NCI-H2029 (cell line): ENCODE measurements at regions not wholly inside any gene's neighbourhood (a gene's known extent, or its start where the extent isn't known, plus 50 kb on each side); places are given as distances from the start of the nearest gene placed in this dataset.

Experiments
- DNase-seq: peaks from one replicate; lab custom pipeline; 2025; lab: John Stamatoyannopoulos, UW

DNA sequence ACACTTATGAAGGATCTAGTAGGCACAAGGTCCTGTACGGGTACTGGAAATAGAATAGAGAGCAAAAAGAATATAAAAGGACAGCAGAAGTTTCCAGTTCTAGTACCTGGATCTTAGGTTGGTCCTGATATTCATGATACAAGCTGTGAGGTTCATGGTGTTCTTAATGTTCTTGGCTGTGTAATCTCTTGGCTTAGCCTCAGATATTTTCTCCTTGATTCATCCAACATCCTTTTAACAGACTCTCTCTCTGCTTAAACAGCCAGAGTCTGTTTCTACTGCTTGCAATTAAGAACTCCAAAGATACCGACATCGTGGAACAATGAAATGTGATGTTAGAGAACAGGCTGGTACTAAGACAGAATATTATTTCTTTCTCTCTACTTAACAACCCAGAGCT is 49.9 kb downstream of the CNTN3 start:
- no peak for DNase-seq

DNA sequence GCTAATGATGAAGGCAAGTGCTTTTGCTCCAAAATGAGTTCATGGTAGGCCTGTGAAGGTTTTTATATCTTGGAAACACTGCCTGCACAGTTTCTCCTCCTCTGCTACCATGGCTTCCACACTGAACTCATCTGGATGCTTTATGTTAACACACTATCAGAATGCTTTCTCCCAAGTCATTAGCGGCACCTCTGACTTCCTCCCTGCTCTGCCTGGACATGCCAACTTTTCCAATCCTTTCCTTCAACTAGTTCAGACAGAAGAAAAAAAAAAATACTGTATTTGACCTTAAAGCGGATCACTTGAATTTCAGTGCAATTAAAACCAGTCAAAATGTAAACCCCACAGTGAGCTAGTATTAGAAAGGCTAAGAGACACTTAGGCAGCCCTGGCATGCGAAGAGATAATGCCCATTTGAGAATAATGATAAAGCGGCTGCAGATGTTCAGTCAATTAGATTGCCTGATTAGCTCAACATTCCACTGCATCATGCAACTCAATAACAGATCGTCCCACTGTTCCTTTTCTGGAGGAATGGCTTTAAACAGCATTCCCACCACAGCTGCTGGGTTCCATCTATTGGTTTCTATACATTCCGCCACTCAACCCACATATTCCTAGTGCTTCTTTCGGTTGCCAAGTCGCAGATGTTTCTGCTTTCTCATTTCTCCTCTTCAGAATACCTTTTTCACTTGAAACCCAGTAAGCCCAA is 51.7 kb downstream of the CNTN3 start:
- DNase-seq = no peak

- no peak for DNase-seq
Measured at GRCh38 chr3:74561881-74562280, 52.6 kb downstream of the CNTN3 start.

GRCh38 chr3:74559261-74559660 is 55.2 kb downstream of the CNTN3 start:
- no peak for DNase-seq

- DNase-seq = no peak
Measured at GRCh38 chr3:74550686-74551085, 63.8 kb downstream of the CNTN3 start.

GRCh38 chr3:74546426-74546825 is 68.0 kb downstream of the CNTN3 start:
- DNase-seq = no peak

DNA sequence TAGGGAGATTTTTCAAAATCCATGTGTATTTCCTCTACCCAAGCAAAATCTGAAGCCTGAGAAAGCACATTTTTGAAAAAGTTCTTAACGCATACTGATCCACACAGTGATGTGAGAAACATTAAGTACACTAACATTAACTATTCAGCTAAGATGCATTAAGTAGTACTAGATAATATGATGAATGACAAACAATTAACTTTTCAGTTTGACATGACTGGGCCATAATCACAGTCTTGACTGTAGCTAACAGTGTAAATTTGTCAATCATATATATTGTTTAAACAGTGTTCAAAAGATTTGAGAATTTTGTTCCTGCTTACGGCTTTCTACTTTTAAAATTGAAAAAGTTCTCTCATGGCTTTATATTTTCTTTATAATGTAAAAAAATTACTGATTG is 72.0 kb downstream of the CNTN3 start:
- no peak for DNase-seq

DNA sequence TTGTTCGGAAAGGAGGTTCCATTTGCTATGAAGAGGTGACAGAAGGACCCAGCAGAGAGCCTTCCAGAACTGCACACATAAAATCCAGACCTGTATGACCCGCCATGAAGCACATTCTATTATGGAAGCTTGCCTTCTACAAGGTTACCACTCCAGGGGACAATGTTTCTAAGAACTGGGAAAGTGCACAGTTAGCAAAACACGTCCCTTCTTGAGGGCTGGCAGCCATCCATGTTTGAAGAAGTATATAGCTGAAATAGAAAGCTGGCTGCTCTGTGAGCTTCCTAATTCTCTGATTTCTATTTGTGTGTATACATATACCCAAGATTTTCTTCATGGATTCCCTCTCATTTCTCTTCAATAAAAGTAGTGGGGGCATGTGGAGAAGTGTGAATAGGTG is 74.6 kb downstream of the CNTN3 start:
- DNase-seq = no peak

DNA sequence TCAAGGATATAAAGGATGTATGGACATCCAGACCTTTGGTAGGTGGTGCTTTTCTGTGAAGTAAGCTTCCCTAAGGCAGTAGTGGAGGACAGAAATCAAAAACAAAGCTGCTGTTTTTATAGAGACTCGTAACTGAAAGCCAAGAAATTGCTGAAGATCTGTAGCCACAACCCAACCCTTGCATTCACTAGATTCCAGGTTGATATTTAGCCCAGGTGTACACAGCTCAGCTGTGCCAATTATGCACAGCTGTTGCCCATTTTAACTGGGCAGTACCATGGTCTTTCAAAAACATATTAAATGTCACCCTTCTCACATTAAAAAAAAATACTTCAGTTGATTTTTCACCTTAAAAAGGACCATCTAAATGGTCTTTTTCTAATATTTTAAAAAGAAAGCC is 75.8 kb downstream of the CNTN3 start:
- no peak for DNase-seq

- no peak for DNase-seq
Measured at GRCh38 chr3:74537857-74538256, 76.6 kb downstream of the CNTN3 start.

- no peak for DNase-seq
Measured at GRCh38 chr3:74537164-74537563, 77.3 kb downstream of the CNTN3 start.

DNA sequence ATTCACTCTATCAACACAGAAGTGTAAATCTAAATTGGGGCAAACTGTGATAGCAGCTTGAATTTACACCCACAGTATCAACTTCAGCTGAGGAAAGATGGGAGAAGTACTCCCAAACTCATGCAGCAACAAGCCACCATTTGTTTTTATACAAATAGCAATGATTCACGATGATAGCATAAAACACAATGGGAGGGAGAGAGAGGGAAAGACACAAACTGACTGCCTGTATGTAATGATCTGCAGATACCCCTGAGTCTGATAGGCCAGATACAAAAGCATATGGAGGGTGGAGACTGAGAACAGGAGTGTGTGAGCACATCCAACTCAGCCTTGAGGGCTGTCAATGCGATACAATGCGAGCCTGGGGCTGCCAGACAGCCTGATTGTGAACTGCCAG is 79.2 kb downstream of the CNTN3 start:
- DNase-seq = no peak

DNA sequence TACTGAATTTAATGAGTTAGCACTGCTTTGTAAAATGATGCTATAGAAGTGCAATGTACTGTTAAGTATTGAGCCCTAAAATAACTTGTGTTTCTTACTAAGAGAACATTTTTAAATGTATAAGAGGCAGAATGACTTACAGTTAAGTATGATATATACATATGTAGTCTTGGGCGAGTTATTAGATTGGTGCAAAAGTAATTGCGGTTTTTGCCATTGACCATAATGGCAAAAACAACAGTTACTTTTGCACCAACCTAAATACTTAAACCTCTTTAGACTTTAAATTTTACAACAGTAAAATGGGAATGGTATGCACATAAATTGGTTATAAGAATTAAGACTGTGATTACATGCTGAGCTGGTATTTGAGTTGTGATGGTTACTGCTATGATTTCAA is 79.8 kb downstream of the CNTN3 start:
- no peak for DNase-seq

GRCh38 chr3:74532446-74532845 is 82.0 kb downstream of the CNTN3 start:
- no peak for DNase-seq

GRCh38 chr3:74531491-74531890 is 83.0 kb downstream of the CNTN3 start:
- no peak for DNase-seq

- no peak for DNase-seq
Measured at GRCh38 chr3:74529145-74529544, 85.3 kb downstream of the CNTN3 start.

DNA sequence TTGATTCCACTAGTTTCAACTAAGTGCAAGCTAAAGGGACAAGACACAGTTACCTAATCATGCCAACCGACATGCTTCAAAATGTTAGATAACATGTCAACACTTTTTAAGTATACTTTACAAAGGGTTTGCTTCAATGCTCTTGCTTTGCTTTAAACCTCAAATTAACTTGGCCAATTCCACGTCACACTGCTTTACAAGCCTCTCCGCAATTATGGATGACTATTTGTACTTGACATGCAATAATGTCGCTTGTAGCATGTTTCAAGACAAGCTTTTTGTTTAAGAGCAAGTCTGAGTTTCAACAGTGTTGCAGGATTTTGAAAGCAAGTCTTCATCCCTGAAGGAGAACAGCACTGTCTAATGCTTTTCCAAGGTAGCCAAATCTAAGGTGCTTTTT is 86.9 kb downstream of the CNTN3 start:
- no peak for DNase-seq

GRCh38 chr3:74523811-74524210 is 90.6 kb downstream of the CNTN3 start:
- no peak for DNase-seq

DNA sequence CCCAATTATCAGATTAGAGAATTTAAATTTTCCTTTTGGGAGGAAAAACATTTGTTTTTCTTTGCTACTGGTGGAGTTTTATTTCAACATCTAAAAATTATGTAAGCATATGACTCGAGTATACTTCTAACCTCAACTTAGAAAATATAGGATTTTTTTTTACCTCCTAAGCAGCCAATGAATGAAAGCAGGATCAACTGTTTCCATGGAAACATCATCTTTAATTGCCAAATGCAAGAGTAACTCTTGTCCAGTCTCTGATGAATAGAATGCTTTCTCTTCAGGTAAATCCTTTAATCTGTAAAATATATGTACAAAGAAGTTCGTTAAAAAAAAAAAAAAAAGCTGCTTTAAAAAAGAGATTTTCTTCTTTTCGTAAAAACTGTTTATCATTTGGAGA is 93.6 kb downstream of the CNTN3 start:
- DNase-seq = no peak

GRCh38 chr3:74518610-74519009 is 95.8 kb downstream of the CNTN3 start:
- no peak for DNase-seq

GRCh38 chr3:74516019-74516418 is 98.4 kb downstream of the CNTN3 start:
- no peak for DNase-seq

- DNase-seq = no peak
Measured at GRCh38 chr3:74515451-74515850, 99.0 kb downstream of the CNTN3 start.

GRCh38 chr3:74511078-74511477 is 103.4 kb downstream of the CNTN3 start:
- no peak for DNase-seq

DNA sequence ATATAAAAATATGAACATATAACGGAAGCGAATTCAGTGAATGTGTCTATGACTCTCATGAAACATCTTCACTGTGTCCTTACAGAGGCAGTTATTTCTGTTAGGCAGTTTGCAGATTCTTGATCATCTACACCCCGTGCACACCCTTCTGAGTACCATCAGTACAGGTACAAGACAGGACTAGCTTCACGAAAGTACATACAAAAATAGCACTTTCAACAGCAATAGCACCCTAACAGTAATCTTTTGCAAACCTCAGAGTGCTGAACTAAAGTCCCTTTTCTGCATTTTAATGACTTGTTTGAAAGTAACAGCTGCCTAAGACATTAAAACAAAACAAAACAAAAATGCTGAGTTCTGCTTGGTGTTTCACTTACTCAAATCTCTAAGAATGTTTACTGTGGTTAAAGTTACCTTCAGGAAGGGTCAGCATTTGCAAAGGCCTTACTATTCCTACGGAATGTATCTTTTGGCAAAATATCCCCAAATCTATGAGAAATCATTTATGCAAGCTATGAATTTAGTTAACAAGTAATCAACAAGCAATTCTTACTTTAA is 104.1 kb downstream of the CNTN3 start:
- DNase-seq = no peak
